ENCODE measurements at regions not wholly inside any gene's neighbourhood (a gene's known extent, or its start where the extent isn't known, plus 50 kb on each side); places are given as distances from the start of the nearest gene placed in this dataset.
A peak's percentile ranks its signal among the peaks of the same experiment; 100 is the strongest.
"Not testable (repeated sequence)": the region's sequence is repeated elsewhere in the genome, so short reads cannot be mapped to it uniquely, and the experiment has no call there.

- Histone ChIP-seq H3K27ac (peak overlapping the region; percentile 64 to 84), H3K36me3 (no peaks in the 10 kb centered on the region), H3K4me1 (peaks cover 0 to 27% of the 10 kb centered on the region in 2 donors), H3K9me3 (no peaks in the 10 kb centered on the region), H3K27me3 (no peaks in the 10 kb centered on the region), H3K4me3 (no peak overlapping the region)
- intact Hi-C loops (cut with DNase I; ENCODE audit: low total_unique reads), result no loop called here
- peak in 1 of 3 donors; percentile 47 for TF ChIP-seq POLR2AphosphoS5 (IDR thresholded peaks at IDR 0.05)
- TF ChIP-seq, protein P1, sequence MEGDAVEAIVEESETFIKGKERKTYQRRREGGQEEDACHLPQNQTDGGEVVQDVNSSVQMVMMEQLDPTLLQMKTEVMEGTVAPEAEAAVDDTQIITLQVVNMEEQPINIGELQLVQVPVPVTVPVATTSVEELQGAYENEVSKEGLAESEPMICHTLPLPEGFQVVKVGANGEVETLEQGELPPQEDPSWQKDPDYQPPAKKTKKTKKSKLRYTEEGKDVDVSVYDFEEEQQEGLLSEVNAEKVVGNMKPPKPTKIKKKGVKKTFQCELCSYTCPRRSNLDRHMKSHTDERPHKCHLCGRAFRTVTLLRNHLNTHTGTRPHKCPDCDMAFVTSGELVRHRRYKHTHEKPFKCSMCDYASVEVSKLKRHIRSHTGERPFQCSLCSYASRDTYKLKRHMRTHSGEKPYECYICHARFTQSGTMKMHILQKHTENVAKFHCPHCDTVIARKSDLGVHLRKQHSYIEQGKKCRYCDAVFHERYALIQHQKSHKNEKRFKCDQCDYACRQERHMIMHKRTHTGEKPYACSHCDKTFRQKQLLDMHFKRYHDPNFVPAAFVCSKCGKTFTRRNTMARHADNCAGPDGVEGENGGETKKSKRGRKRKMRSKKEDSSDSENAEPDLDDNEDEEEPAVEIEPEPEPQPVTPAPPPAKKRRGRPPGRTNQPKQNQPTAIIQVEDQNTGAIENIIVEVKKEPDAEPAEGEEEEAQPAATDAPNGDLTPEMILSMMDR (IDR thresholded peaks at IDR 0.05), result no peak
- DNase-seq (ENCODE audit: low spot score in 2 of 2), result peak in 1 of 2 donors; percentile 74
Measured at GRCh38 chr6:21729431-21729830, 135.9 kb downstream of the SOX4 start.

DNA sequence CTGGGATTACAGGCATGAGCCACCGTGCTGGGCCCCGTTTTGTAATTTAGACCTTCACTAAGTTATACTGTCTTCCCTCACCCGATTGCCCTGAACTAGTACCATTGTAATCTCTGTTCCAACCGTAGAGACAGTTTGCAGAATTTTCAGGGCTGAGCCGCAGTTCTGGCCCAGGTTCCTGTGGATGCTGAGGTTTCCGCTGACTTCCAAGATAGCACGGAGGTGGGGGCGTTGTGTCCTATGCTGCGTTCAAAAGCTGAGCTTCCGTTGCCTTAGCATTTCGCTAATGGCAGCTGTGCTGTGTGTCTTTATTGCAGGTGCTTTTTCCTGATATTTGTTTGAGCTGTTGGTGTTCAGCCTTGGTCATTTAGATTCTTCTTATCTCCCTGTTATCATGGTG, 137.0 kb downstream of the SOX4 start:
- peak overlapping the region; percentile 13 to 84 for H3K27ac ChIP-seq
- H3K27me3 ChIP-seq, result no peaks in the 10 kb centered on the region
- DNase-seq (ENCODE audit: low spot score in 2 of 2), result no peak
- peaks cover 0 to 27% of the 10 kb centered on the region in 2 donors for H3K4me1 ChIP-seq
- intact Hi-C loops (cut with DNase I; ENCODE audit: low total_unique reads), result no loop called here
- no peak overlapping the region for H3K4me3 ChIP-seq
- no peak for TF ChIP-seq POLR2AphosphoS5 (IDR thresholded peaks at IDR 0.05)
- no peak for TF ChIP-seq POLR2A (IDR thresholded peaks at IDR 0.05)
- TF ChIP-seq, protein P1 (IDR thresholded peaks at IDR 0.05), result no peak
- no peaks in the 10 kb centered on the region for H3K36me3 ChIP-seq
- H3K9me3 ChIP-seq, result no peaks in the 10 kb centered on the region

GRCh38 chr6:21731411-21732031, 138.0 kb downstream of the SOX4 start:
- Histone ChIP-seq H3K4me3 (no peak overlapping the region), H3K4me1 (peaks cover 0 to 27% of the 10 kb centered on the region in 2 donors), H3K9me3 (no peaks in the 10 kb centered on the region), H3K27me3 (no peaks in the 10 kb centered on the region), H3K36me3 (no peaks in the 10 kb centered on the region), H3K27ac (peak overlapping the region; percentile 84 to 88)
- DNase-seq (ENCODE audit: low spot score in 2 of 2), result peak in 1 of 2 donors; percentile 74
- TF ChIP-seq POLR2A (IDR thresholded peaks at IDR 0.05) (no peak), POLR2AphosphoS5 (IDR thresholded peaks at IDR 0.05) (peak in 1 of 3 donors; percentile 26)
- TF ChIP-seq, protein P1 (IDR thresholded peaks at IDR 0.05), result no peak
- intact Hi-C loops (cut with DNase I; ENCODE audit: low total_unique reads), result no loop called here

- DNase-seq (ENCODE audit: low spot score in 2 of 2); H3K36me3 ChIP-seq; H3K9me3 ChIP-seq; intact Hi-C loops (cut with DNase I; ENCODE audit: low total_unique reads); H3K27me3 ChIP-seq: not testable (repeated sequence)
- Histone ChIP-seq H3K4me1 (peaks cover 0 to 27% of the 10 kb centered on the region in 2 donors), H3K27ac (peak overlapping the region; percentile 84 to 88), H3K4me3 (peak overlapping the region in 1 of 3 donors; percentile 43)
Measured at GRCh38 chr6:21732032-21732730, 138.6 kb downstream of the SOX4 start.

DNA sequence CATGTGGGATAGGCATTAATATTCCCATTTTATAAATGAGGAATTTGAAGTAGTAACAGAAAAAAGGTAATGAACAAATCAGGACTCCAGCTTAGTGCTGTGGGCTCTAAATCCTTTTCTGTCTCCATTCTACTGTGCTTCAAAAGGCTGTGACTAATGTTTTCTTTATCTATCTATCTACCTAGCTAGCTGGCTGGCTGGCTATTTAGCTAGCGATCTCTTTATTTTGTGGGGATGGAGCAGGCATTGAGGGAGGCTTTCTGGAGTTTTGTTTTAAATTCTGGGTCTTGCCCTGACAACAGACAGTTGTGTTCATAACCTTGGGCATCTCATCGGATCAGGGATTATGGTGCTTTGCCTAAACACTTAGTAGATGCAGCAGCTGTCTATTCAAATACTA, 139.2 kb downstream of the SOX4 start:
- H3K9me3 ChIP-seq, result no peaks in the 10 kb centered on the region
- no peak overlapping the region for H3K4me3 ChIP-seq
- intact Hi-C loops (cut with DNase I; ENCODE audit: low total_unique reads), result no loop called here
- peak overlapping the region; percentile 84 to 88 for H3K27ac ChIP-seq
- peaks cover 0 to 27% of the 10 kb centered on the region in 2 donors for H3K4me1 ChIP-seq
- no peaks in the 10 kb centered on the region for H3K27me3 ChIP-seq
- DNase-seq (ENCODE audit: low spot score in 2 of 2), result no peak
- H3K36me3 ChIP-seq, result no peaks in the 10 kb centered on the region
- TF ChIP-seq, protein P1 (IDR thresholded peaks at IDR 0.05), result no peak
- no peak for TF ChIP-seq POLR2A (IDR thresholded peaks at IDR 0.05)
- no peak for TF ChIP-seq POLR2AphosphoS5 (IDR thresholded peaks at IDR 0.05)

Data from breast epithelium (tissue), 4 donors.